Left lung (tissue), 4 donors: ENCODE measurements at regions not wholly inside any gene's neighbourhood (a gene's known extent, or its start where the extent isn't known, plus 50 kb on each side); places are given as distances from the start of the nearest gene placed in this dataset.
A peak's percentile ranks its signal among the peaks of the same experiment; 100 is the strongest.

Source experiments
- ATAC-seq: fragments of 200-7000 bp; cut with Tn5 transposase; one replicate; pipeline ENCODE4 v1.9.1; 2020; ENCODE audit warnings: moderate library complexity
- DNase-seq, 4 donors: peaks; one replicate each; pipeline ENCODE4 v3.0.0-alpha.2; 2013 to 2020
- H3K27ac ChIP-seq, 2 donors: fragments of 200-600 bp; sonication (generic) in 1 of 2; one replicate each; pipeline versions ENCODE4 v1.5.0 to v1.8.0; 2020 to 2021
- H3K27me3 ChIP-seq, 2 donors: fragments of 200-600 bp; sonication (generic) in 1 of 2; one replicate each; pipeline versions ENCODE4 v1.5.0 to v1.8.0; 2020 to 2021
- H3K36me3 ChIP-seq, 2 donors: fragments of 200-600 bp; sonication (generic) in 1 of 2; one replicate each; pipeline versions ENCODE4 v1.5.0 to v1.8.0; 2020 to 2021
- H3K4me1 ChIP-seq, 2 donors: fragments of 200-600 bp; one replicate each; pipeline ENCODE4 v1.8.0; 2021
- H3K4me3 ChIP-seq, 2 donors: fragments of 200-600 bp; sonication (generic) in 1 of 2; one replicate each; pipeline versions ENCODE4 v1.5.0 to v1.8.0; 2020 to 2021; ENCODE audit warnings: mild to moderate bottlenecking in 1 of 2
- H3K9me3 ChIP-seq, 2 donors: fragments of 200-600 bp; sonication (generic) in 1 of 2; one replicate each; pipeline versions ENCODE4 v1.5.0 to v1.8.0; 2020 to 2021
- intact Hi-C, 2 donors: fragments of 100-400 bp; cut with DNase I; formaldehyde crosslinking; loops; one replicate each; pipeline versions ENCODE4 v1.11.2 to v1.14.2; 2022
- TF ChIP-seq, protein P1 (sequence below), 2 donors: fragments of 200-600 bp; sonication (generic) in 1 of 2; IDR thresholded peaks; one replicate each; pipeline versions ENCODE4 v1.5.0 to v1.8.0; 2021; ENCODE audit warnings: antibody characterized with exemption in 2 of 2
- donor health status: DM: no; HTN: yes; CAD: no.
- donor health status: DM: no; HTN: no; CAD: no.

DNA sequence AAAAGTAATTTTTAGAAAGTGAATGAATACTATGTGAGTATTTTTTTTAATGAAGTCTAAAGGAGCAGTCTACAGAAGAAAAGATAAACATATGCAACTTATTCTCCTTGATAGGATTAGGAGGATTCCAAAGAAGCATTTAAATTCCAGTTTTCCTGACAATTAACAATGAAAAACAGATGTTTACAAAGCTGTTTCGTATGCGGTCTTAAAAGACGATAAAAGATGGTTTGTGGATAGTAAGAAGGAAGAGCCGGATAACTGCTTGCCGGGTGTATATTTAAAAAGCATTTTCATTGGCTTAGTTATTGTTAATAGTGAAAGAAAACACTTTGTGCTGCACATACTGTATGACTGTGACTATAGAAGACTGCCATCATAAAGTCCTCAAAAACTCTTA, 120.0 kb upstream of the C11orf58 start:
- TF ChIP-seq, protein P1, sequence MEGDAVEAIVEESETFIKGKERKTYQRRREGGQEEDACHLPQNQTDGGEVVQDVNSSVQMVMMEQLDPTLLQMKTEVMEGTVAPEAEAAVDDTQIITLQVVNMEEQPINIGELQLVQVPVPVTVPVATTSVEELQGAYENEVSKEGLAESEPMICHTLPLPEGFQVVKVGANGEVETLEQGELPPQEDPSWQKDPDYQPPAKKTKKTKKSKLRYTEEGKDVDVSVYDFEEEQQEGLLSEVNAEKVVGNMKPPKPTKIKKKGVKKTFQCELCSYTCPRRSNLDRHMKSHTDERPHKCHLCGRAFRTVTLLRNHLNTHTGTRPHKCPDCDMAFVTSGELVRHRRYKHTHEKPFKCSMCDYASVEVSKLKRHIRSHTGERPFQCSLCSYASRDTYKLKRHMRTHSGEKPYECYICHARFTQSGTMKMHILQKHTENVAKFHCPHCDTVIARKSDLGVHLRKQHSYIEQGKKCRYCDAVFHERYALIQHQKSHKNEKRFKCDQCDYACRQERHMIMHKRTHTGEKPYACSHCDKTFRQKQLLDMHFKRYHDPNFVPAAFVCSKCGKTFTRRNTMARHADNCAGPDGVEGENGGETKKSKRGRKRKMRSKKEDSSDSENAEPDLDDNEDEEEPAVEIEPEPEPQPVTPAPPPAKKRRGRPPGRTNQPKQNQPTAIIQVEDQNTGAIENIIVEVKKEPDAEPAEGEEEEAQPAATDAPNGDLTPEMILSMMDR (IDR thresholded peaks at IDR 0.05): no peak
- peaks cover under 1 to 6% of the 10 kb centered on the region in 2 donors for H3K4me1 ChIP-seq
- H3K27ac ChIP-seq: no peak overlapping the region
- ATAC-seq (no peak), DNase-seq (no peak)
- no peak overlapping the region for H3K4me3 ChIP-seq
- intact Hi-C loops: no loop called here
- no peaks in the 10 kb centered on the region for H3K36me3 ChIP-seq
- H3K27me3 ChIP-seq: peaks cover 32 to 58% of the 10 kb centered on the region in 2 donors
- H3K9me3 ChIP-seq: no peaks in the 10 kb centered on the region

DNA sequence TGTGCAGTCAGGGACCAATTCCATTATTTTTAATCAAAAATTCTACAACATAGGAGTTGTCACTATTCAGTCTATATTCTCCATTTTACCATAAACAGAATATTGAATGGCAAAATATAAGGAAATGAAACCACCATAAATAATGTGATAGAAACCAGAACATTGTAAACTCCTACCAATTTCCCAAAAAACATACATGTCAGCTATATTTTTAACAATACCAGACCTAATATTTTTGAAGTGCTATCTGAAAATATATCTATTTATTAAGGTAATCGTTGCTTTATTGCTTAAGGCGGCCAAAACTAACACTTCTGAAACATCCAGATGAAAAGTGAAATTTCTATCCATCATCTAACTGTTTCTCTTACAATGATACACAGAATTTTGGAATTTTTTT, 123.0 kb upstream of the C11orf58 start:
- Histone ChIP-seq H3K4me3 (no peak overlapping the region), H3K27me3 (peaks cover 61 to 87% of the 10 kb centered on the region in 2 donors), H3K36me3 (no peaks in the 10 kb centered on the region), H3K27ac (no peak overlapping the region), H3K4me1 (peaks cover 4 to 9% of the 10 kb centered on the region in 2 donors), H3K9me3 (no peaks in the 10 kb centered on the region)
- no peak for DNase-seq
- intact Hi-C loops: no loop called here
- no peak for ATAC-seq
- TF ChIP-seq, protein P1 (IDR thresholded peaks at IDR 0.05): no peak

DNA sequence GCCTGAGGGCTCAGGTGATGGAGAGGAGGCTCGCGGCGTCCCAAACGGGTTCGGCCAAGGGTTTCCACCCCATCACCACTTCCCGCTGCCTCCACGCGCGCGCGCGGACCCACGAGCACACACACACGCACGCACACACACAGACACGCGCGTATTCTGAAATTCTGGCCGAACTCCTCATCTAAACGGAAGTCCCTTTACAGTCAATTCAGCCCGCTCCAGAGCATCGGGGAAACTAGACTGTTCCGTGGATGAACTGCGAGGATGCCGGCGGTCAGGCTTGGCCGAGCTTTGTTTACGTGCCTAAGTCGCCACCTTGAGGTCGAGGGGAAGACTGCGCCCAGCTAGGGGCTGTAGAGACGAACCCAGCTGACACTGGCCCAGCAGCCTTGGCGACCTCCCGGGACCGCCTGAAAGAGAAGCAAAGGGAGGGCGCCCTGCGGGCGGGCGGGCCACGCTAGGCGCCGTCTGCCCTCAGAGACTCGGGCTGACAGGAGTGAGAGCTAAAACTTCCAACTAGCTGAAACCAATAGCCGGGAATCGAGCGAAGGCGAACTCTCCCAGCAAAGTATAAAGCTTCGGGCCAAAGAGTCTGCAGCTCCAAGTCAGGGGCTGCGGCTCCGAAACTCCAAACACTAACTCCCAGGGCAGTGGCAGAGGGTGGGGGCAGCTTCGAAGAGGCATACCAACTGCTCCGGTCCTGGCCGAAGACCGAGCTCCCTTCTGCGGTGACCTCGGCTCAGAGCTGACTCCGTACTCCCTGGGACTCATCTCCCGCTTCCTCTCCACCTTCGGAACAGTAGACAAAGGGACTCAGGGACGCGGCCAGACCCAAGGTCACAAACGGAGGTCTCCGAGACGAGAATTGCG, 124.7 kb upstream of the C11orf58 start:
- Histone ChIP-seq H3K27ac (no peak overlapping the region), H3K36me3 (no peaks in the 10 kb centered on the region), H3K4me3 (peak overlapping the region; percentile 13 to 14), H3K27me3 (peaks cover 75 to 98% of the 10 kb centered on the region in 2 donors), H3K4me1 (peaks cover 4 to 9% of the 10 kb centered on the region in 2 donors), H3K9me3 (no peaks in the 10 kb centered on the region)
- ATAC-seq: peak; percentile 100
- peak; percentile 80 to 94 (median 88) for DNase-seq
- TF ChIP-seq, protein P1 (IDR thresholded peaks at IDR 0.05): peak; percentile 82 to 87
- intact Hi-C loops: no loop called here

DNA sequence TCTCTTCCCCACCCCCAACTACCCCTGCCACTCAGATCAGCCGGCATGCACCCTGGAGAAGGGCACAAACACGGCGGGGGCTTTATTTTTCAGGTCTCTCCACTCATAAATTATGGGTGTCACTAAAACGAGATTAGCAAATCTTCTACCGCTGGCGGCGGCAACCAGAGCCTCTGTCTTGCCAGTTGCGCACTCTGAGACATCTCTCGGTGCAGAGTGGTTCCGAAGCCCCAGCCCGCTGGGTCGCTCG, 125.3 kb upstream of the C11orf58 start:
- Histone ChIP-seq H3K36me3 (no peaks in the 10 kb centered on the region), H3K4me3 (peak overlapping the region; percentile 13 to 14), H3K4me1 (peaks cover 4 to 9% of the 10 kb centered on the region in 2 donors), H3K27me3 (peaks cover 81 to 98% of the 10 kb centered on the region in 2 donors), H3K9me3 (no peaks in the 10 kb centered on the region), H3K27ac (no peak overlapping the region)
- intact Hi-C loops: no loop called here
- ATAC-seq (peak; percentile 13), DNase-seq (no peak)
- TF ChIP-seq, protein P1 (IDR thresholded peaks at IDR 0.05): no peak

DNA sequence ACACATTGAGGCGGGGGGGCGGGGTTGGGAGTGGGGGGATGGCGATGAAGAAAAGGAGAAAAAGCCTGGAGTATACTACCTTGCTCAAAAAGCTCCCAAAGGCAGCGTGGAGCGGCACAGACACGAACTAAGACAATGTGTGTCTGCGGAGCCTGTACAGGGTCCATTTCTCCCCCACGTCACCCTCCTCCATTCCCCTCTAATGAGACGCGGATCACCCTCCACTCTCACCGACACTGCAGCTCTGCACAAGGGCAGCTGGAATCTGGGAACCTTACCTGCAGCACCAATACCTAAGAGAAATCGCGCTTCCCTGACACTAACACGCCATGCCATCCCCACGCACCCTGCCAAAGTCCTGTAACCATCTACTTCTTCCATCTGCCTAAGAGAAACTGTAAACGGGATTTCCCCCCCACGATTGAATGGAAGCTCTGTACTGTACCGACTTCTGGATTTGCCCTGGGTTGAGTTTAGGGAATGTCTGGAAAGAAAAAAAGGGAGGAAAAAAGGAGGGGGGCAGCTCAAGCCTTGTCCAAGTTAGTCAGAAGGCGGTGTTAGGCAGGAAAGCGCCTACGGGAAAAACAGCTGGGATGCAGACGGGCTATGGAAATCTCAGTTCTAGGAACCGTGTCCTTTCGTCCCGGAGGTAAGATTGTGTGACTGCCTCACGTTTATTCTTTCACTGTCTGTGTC, 125.7 kb upstream of the C11orf58 start:
- Histone ChIP-seq H3K27me3 (peaks cover 83 to 99% of the 10 kb centered on the region in 2 donors), H3K36me3 (no peaks in the 10 kb centered on the region), H3K4me3 (peak overlapping the region; percentile 13 to 14), H3K27ac (no peak overlapping the region), H3K9me3 (no peaks in the 10 kb centered on the region), H3K4me1 (peaks cover 4 to 9% of the 10 kb centered on the region in 2 donors)
- DNase-seq (peak in 3 of 4 donors; percentile 27 to 52 (median 42)), ATAC-seq (peak; percentile 35)
- TF ChIP-seq, protein P1 (IDR thresholded peaks at IDR 0.05): no peak
- intact Hi-C loops: no loop called here
